ENCODE measurements at regions not wholly inside any gene's neighbourhood (a gene's known extent, or its start where the extent isn't known, plus 50 kb on each side); places are given as distances from the start of the nearest gene placed in this dataset.

- TF ChIP-seq POLR2A (IDR thresholded peaks at IDR 0.05) (no peak), CTCF (IDR thresholded peaks at IDR 0.05) (no peak), EP300 (IDR thresholded peaks at IDR 0.05) (no peak), POLR2AphosphoS5 (IDR thresholded peaks at IDR 0.05) (no peak)
Observed at GRCh38 chr9:36763778-36764177, 191.1 kb downstream of the MELK start.
